Ramos (cell line): ENCODE measurements at regions not wholly inside any gene's neighbourhood (a gene's known extent, or its start where the extent isn't known, plus 50 kb on each side); places are given as distances from the start of the nearest gene placed in this dataset.

Experiments
- in situ Hi-C: fragments of 300-500 bp; cut with MboI; formaldehyde crosslinking; loops from one replicate; pipeline ENCODE4 v1.14.3; 2022; ENCODE audit warnings: low sequenced_read_pairs; ENCODE audit not compliant: unreplicated experiment

DNA sequence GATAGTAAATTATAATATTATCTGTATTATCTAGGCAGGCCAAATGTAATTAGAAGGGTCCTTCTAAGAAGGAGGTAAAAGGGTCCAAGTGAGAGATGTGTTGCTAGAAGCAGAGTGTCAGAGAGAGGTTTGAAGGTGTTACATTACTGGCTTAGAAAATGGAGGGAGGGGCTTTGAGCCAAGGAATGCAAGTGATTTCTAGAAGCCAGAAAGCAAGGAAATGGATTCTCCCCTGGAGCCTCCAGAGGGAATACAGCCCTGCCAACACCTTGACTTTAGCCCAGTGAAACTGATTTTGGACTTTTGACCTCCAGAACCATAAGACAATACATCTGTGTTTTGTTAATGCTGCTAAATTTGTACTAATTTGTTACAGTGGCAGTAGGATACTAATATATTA lies 97.9 kb upstream of the IL6 start:
- in situ Hi-C loops = no loop called here

DNA sequence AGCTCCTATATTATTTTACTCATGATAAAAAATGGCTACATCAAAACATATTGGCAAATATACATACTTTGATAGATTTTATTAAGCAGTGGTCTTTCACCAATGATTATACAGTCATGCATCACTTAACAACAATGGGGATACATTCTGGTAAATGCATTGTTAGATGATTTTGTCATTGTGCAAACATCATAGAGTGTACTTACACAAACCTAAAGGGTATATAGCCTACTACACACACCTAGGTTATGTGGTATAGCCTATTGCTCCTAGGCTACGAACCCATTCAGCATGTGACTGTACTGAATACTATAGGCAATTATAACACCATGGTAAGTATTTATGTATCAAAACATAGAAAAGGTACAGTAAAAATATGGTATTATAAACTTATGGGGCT lies 98.9 kb upstream of the IL6 start:
- in situ Hi-C loops = no loop called here

DNA sequence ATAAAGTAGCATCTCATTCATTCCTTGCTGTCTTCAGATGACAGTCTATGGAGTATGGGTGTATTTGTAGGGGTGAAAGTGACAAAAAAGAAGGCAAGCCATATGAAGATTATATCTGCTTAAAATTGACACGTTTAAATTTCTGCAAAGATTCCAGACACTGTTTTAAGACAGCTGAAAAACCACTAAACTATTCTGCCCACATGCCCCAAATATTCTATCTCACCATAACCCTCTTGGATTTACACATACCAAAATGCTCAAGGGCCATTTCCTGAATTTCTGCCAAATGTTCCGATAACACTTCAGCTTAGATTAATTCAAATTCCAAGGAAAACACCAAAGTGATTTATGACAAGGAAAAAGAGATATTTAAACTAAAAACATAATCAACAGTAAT lies 99.9 kb upstream of the IL6 start:
- in situ Hi-C loops = no loop called here

DNA sequence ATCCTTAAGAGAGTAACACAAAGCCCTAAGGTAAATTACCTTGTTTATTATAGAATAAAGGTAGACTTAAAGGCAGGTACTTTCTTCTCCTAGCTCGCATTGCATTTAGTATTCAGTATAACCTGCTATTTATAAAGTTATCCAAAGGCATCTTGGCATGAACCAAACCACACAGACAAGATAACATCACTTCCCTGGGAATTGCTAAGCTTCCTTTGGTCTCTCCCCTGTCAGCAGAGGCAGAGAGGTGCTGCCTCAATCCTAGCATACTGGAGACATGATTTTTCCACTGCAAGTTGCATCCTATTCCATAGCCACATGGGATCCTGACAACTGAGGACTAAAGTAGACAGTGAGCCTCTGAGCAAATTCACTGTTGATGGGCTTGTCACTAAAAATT lies 101.7 kb upstream of the IL6 start:
- in situ Hi-C loops = no loop called here

DNA sequence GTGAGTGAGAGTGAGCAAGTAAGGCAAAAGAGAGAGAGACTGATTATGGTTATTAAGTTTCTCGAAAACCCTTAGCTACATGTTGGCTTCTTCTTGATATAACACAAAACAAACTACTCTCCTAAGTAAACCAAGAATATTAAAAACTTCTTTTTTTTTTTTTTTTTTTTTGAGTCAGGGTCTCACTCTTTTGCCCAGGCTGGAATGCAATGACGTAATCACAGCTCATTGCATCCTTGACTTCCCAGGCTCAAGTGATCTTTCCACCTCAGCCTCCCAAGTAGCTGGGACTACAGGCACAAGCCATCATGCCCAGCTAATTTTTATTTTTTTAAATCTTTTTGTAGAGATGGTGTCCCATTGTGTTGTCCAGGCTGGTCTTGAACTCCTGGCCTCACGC lies 102.2 kb upstream of the IL6 start:
- in situ Hi-C loops = no loop called here

DNA sequence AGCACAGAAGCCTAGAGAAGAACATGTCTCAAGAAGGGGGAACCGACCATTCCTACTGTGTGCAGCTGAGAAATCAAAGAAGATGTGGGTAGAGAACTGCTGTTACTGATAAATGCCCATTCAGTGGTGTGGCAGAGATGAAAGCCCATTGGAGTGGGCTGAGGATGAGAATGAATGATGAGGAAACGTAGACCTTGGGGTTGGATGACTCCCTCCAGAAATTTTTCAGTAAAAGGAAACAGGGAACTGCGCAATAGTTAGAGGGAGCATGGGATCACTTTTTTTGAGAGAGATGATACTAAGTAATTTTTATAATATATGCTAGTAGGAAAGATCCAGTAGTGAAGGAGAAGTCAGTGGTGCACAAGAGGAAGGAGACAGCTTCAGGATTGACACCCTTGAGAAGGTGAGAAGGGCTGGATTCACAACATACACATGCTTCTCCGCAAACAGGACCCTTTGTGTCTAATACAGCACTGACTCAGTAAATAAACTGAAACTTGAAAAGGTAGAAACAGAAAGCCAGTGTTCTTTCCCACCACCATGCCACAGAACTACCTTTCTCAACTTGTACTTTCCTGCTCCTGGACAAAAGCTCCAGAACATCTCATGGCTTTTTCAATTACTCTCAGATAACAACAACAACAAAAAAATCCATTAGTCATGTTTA lies 104.7 kb upstream of the IL6 start:
- in situ Hi-C loops = no loop called here

DNA sequence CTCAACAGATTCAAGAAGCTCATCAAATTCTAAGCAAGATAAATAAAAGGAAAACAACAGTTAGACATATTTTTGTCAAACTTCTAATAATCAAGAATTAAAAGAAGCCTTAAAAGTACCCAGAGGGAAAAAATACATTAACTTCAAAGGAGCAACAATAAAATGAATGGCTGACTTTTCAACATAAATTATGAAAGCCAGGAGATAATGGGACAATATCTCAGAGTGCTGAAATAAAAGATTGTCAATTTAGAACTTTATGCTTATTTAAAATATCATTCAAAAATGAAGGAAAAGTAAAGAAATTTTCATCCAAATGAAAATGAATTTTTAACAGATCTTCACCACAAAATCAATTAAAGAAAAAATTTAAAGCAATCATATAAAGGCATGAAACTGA lies 108.5 kb upstream of the IL6 start:
- in situ Hi-C loops = no loop called here

DNA sequence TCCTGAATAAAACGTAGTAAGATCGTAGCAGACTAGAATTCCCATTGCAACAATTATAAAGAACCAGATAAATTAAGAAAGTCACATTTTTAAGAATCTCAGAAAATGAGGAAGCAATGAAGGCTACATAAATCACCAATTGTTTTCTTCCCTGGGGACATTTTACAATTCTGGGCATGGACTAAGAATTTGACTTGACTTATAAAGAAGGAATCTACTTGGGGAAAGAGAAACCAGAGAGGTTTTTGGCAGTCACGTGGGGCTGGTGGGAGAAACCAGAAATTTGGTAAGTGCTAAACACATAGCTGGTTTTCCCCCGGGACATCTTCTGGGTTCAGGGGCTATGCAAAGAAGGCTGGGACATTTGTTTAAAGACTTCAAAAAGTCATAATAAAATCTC lies 109.8 kb upstream of the IL6 start:
- in situ Hi-C loops = no loop called here

DNA sequence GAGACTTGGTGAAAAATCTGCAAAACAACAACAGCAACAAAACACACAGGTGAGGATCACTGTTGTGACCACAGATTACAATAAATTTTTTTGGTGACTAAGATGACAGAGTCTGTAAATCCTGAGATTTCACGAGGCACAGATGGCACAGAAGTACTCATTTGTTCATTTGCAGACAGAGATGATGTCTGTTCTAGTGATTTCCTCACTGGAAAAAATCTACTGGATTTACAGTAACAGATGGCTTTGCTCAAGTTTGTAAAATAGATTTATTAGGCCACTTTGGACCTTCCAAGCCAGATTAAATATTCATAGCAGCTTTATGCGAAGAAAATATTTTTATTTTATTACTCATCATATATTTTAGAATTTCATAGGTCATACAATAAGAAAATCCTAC lies 113.5 kb upstream of the IL6 start:
- in situ Hi-C loops = no loop called here

DNA sequence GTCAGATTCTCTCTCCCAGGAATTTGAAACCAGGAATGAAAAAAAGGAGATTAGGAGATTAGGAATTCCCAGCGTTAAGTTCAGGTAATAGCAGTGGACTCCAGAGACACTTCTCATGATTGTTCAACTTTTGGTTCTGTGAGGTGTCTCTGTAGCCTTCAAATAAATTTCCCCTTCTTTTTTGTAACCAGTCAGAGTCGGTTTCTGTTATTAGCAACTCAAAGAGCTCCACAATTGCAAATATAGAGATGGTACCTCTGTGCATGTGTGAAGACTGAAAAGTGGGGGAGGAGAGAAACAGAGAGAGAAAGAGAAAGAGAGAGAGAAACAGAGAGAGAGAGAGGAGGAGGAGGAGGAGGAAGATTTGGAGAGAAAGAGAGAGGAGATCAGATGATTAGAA lies 112.8 kb upstream of the STEAP1B start:
- in situ Hi-C loops = no loop called here

DNA sequence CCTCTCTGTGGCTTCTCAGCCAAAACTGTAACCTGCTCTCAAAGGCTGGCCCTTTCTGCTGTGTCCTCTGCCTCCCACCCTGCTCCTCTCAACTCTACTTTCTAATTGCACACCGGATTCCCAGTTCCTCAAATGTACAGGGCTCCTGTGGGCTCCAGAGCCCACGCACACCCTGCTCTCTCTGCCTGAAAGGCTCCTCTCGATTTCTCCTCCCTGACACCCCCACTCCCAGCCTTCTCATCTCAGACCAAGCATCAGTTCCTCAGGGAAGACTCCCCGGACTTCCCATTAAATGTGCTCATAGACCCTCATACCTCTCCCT lies 111.7 kb upstream of the STEAP1B start:
- in situ Hi-C loops = no loop called here

DNA sequence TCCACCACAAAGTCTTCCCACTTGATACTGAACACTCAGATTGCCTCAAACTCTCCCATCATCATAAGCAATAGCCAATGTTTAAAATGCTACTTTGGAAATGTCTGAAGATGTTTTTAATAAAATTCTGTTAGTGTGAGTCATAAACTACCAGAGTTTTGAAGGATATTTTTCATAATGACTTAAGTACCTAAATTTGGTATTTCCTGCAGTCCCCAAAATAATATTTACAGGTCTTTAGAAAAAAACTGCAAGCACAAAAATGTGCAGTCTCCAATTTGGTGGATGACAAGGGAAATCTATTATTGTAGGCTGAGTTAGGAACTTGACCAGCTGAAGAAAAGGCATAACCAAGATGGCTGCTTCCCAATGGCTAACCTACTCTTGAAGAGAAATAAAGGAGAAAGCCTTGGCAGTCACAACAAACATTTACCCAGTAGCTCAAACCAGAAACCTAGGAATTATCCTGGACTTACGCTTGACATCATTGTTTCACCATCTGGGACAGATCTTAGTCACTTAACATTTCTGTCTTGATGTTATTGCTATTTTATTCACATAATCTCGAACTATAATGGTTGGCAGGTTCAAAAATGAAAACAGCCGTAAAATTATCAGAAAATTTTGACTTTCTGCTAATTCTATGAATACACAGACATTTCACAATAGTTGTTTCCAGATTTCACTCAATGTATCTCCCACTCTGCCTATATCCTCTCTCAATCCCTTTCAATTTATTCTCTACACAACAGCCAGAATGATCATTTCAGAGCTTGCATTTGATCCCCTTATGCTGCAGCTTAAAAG lies 111.2 kb upstream of the STEAP1B start:
- in situ Hi-C loops = no loop called here

DNA sequence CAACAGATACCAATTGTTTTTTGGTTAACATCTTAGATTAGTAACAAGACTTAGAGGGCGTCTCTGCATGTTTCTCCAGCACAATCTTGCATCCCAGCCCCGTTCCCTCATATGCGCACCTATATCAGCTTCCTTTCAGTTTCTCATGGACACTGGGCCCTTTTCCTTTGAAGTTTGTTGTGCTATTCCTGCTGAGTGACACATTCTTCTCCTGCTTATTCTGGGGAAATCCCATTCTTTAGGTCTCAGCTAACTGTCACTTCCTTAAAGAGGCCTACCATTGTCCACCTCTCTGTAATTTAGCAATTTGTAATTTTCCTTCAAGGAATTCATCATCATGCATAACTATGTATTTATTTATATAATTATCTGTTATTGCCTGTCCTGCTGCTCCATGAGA lies 110.3 kb upstream of the STEAP1B start:
- in situ Hi-C loops = no loop called here

DNA sequence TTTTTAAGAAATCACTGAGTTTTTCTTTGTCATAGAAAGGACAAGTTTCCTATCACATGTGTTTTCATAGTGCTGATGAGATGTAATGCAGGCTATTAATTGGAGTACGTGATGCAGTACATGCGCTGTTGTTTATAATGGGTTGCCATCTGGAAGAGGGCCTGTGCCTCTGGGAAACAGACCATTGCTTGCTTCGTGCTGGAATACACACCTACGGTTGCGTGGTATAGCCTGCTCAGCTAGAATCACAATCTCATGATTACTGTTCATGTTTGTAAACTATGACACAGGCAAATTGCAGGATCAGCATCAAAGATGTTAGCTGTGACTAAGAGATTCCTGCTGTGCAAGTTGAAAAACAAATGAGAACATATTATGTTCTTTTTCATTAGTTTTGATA lies 107.2 kb upstream of the STEAP1B start:
- in situ Hi-C loops = no loop called here

DNA sequence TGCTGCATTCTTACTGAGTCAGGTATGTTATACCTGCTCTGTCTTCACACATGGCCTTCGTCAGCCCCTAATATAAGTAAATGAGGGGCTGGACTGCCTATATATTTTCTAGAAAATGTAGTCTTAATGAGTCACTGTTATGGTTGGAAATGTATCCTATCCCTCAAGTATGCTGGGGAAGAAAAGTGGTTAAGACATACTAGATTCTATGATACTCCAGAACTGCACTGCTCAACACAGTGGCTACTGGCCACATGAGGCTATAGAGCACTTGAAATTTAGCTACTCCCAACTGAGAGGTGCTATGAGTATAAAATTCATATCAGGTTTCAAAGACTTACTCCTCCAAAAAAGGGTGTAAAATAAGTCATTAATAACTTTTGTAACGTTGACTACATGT lies 104.3 kb upstream of the STEAP1B start:
- in situ Hi-C loops = no loop called here

DNA sequence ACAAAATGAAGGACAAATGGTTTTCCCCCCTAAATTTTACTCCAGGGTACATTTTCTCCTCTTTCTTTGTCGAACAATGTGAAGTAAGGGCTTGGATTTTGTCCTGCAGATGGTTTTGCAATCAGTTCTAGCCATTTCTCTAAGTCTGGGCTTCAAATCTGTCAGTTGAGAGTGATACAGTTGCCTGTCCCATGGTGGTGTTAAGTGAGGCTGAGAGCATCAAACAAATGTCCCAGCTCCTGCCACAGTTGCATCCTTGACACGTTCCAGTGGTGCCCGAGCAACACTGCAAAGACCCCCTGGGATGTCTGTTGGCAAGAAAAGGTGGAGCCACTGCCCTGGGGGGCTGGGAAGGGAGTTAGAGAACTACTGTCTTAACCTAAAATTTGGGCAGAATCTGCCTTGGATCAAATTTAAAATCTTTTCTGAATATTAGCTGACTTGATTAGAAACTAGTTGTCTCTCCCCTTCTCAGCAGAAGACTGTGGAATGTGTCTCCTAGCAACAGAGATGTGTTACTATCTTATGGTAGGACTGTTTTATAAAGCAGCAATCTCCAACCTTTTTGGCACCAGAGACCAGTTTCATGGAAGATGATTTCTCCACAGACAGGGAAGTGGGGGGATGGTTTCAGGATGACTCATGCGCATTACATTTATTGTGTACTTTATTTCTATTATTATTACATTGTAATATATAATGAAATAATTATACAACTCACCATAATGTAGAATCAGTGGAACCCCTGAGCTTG lies 102.0 kb upstream of the STEAP1B start:
- in situ Hi-C loops = no loop called here

DNA sequence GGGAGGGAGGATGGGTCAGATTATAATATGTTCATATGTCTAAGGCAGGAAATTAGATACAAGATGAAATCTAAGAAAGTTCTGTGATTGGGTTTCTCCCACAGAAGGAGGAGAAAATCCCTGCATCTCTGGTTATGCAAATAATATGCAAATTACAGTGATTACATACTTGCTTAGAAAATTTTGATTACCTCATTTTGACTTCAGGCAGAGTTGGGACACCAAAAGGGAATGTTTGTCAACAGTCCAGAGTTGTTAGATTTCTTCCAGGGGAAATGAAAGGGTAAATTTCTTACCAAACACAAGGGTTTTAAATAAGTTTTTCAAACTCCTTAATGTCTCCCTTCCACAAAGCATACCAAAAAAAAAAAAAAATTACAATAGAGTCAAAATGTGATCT lies 101.4 kb upstream of the STEAP1B start:
- in situ Hi-C loops = no loop called here

DNA sequence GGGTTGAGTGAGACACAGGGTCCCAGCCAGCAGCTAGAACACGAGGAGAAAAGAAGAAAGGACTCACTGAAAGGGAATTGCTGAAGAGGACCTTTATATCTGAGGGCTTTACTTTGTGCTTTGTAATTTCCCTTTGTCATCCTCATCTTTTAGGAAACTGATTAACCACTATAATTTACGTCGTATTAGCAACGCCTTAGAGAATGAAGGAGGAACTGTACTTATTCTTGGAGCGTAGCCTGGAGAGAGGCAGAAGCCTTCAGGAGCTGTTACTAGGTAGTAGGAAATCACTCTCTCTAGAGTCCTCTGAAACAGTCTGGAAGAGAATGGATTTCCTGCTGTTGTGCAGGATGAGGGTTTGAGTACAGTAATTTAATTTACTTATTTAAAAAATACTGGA lies 101.0 kb upstream of the STEAP1B start:
- in situ Hi-C loops = no loop called here

DNA sequence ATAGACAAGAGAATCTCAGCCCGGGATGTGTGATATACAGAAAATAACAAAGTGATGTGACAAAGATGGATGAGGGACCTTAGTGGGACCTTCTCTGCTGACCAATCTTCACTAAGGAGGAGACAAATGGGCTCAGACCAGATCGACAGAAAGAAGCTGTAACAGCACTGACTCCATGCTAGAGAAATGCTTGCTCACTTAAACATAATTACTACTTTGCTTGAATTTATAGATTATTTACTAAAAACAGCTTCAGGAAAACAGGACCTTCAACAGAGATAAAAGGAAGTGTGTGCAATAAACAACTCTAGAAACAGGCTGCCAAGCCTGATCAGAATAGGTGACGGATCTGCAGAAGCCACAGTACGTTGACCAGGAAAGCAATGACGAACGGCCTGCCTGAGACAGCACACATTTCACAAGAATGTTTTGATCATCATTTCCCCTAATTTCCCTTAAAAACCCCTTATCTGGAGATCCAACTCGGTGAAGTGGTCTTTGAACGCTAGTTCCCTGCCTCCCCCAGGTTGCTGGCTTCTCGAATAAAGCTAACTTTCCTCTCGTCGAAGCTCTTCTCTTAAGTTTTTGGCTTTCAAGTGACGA lies 98.4 kb upstream of the STEAP1B start:
- in situ Hi-C loops = no loop called here

DNA sequence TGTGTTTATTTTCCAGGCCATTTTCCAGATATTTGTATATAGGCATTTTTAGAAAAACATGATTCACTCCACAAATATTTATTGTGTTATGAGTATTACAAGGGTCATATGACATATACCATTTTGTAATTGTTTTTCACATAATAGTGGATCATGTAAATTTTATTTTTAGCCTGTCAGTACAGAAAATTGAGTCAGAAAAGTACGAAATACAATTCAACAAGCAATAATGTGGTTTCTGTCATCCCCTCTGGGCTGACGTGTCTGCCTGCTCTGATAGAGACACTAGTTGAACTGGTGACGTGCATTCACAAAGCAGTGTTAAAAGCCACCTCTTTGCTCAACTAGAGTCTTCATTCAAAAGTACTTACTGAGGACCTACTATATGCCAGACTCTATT lies 97.9 kb upstream of the STEAP1B start:
- in situ Hi-C loops = no loop called here

DNA sequence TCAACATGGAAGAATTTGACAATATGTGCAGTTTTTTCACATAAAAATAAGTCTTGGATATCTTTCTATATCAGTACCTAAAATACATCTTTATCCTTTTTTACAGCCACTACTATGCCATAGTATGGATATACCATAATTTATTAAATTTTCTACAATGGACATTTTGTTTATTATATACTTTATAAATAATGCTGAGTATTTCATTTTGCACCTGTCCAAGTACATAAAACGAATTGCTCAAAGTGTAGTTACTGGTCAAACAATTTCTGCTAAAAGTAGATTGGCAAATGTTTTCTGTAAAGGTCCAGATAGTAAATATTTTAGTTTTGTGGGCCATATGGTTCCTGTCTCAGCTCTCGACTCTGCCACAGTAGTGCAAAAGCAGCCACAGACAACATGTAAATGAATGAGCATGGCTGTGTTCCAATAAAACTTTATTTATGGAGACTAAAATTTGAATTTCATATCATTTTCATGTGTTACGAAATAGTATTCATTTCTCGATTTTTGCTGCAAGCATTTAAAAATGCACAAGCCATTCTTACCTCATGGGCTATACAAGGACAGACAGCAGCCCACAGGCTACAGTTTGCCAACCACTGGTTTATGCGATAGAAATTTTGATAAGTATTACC lies 96.9 kb upstream of the STEAP1B start:
- in situ Hi-C loops = no loop called here
